PC-9 (cell line): ENCODE measurements at regions not wholly inside any gene's neighbourhood (a gene's known extent, or its start where the extent isn't known, plus 50 kb on each side); places are given as distances from the start of the nearest gene placed in this dataset.

Experiments
- BruUV-seq: library from RNA; stranded (reverse); fragments of 400-500 nt; replicated peaks from 2 replicates; lab custom pipeline; 2021; lab: Mats Ljungman, UMichigan
- CTCF ChIA-PET: fragments of 300-600 bp; sonication (Branson Sonifier 250); formaldehyde crosslinking; loops from one replicate; lab custom pipeline; 2022; ENCODE audit warnings: antibody characterized with exemption; lab: Charles Lee
- POLR2A ChIA-PET: fragments of 300-600 bp; sonication (Branson Sonifier 250); formaldehyde crosslinking; loops from one replicate; lab custom pipeline; 2022; ENCODE audit warnings: antibody characterized with exemption; ENCODE audit not compliant: unreplicated experiment; lab: Charles Lee
- DNase-seq, 2 experiments: peaks; one replicate each; pipeline versions ENCODE4 v3.0.0 to v3.0.0-alpha.2; 2015 to 2022; ENCODE audit warnings: mixed read lengths in 1 of 2
- H2AFZ ChIP-seq: fragments of 200-600 bp; sonication (generic); 2 replicates; pipeline ENCODE4 v1.8.1; 2017; ENCODE audit warnings: antibody characterized with exemption
- H3F3A ChIP-seq: fragments of 200-600 bp; sonication (generic); 2 replicates; pipeline ENCODE4 v1.8.1; 2017; ENCODE audit warnings: antibody characterized with exemption, mild to moderate bottlenecking, low read depth; ENCODE audit not compliant: insufficient read depth
- H3K27ac ChIP-seq: fragments of 200-600 bp; sonication (generic); 2 replicates; pipeline ENCODE4 v1.6.1; 2016; ENCODE audit warnings: mixed run types
- H3K27me3 ChIP-seq: fragments of 200-600 bp; sonication (generic); 2 replicates; pipeline ENCODE4 v1.6.1; 2016; ENCODE audit warnings: low read depth, mixed run types; ENCODE audit not compliant: insufficient read depth
- H3K36me3 ChIP-seq: fragments of 200-600 bp; sonication (generic); 2 replicates; pipeline ENCODE4 v1.6.1; 2016; ENCODE audit warnings: low read depth, mixed run types
- H3K4me1 ChIP-seq: fragments of 200-600 bp; sonication (generic); replicated peaks from 2 replicates; pipeline ENCODE4 v1.6.1; 2016; ENCODE audit warnings: mixed run types; ENCODE audit not compliant: insufficient read depth
- H3K4me2 ChIP-seq: fragments of 200-600 bp; sonication (generic); 2 replicates; pipeline ENCODE4 v1.6.1; 2017; ENCODE audit warnings: mixed run types
- H3K4me3 ChIP-seq: fragments of 200-600 bp; sonication (generic); 2 replicates; pipeline ENCODE4 v1.6.1; 2016; ENCODE audit warnings: mixed run types
- H3K79me2 ChIP-seq: fragments of 200-600 bp; sonication (generic); 2 replicates; pipeline ENCODE4 v1.6.1; 2017; ENCODE audit warnings: low read depth, mixed run types
- H3K9me2 ChIP-seq: fragments of 200-600 bp; sonication (generic); 2 replicates; pipeline ENCODE4 v1.8.1; 2017; ENCODE audit warnings: mild to moderate bottlenecking; ENCODE audit not compliant: insufficient read depth
- H3K9me3 ChIP-seq: fragments of 200-600 bp; sonication (generic); 2 replicates; pipeline ENCODE4 v1.8.1; 2016; ENCODE audit warnings: low read depth; ENCODE audit not compliant: insufficient read depth
- H4K20me1 ChIP-seq: fragments of 200-600 bp; sonication (generic); 2 replicates; pipeline ENCODE4 v1.8.1; 2017; ENCODE audit not compliant: insufficient read depth
- EZH2 ChIP-seq: fragments of 200-600 bp; sonication (generic); IDR thresholded peaks from 2 replicates; pipeline ENCODE4 v1.8.0; 2017; ENCODE audit warnings: antibody characterized with exemption, low read depth
- intact Hi-C: fragments of 100-400 bp; cut with micrococcal nuclease; formaldehyde crosslinking; loops from one replicate; pipeline ENCODE4 v1.10.0; 2022; ENCODE audit not compliant: unreplicated experiment
- TF ChIP-seq, protein P1 (sequence below): fragments of 200-600 bp; sonication (generic); conservative IDR thresholded peaks from 2 replicates; pipeline ENCODE4 v1.6.1; 2017; ENCODE audit warnings: mixed run types, antibody characterized with exemption, mild to moderate bottlenecking, moderate library complexity

DNA sequence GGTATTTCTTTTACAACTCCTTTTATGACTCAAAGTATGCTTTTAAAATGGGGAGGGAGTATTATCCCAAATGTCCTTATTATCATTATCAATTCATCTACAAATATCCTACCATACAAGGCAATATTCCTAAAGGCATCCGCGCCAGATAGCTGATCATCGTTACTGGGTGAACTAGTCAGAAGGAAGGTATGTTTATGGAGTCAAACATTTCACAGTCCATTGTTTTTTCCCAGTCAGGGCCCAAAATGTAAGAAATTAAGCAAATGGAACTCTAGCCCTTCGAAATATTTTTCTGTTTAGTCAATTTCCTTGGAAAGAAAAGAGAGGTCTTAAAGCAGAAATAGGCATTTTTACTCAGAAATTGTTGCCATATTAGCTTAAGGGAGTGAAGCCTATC, 188.5 kb upstream of the CCNG1 start:
- TF ChIP-seq EZH2: no peak
- TF ChIP-seq, protein P1, sequence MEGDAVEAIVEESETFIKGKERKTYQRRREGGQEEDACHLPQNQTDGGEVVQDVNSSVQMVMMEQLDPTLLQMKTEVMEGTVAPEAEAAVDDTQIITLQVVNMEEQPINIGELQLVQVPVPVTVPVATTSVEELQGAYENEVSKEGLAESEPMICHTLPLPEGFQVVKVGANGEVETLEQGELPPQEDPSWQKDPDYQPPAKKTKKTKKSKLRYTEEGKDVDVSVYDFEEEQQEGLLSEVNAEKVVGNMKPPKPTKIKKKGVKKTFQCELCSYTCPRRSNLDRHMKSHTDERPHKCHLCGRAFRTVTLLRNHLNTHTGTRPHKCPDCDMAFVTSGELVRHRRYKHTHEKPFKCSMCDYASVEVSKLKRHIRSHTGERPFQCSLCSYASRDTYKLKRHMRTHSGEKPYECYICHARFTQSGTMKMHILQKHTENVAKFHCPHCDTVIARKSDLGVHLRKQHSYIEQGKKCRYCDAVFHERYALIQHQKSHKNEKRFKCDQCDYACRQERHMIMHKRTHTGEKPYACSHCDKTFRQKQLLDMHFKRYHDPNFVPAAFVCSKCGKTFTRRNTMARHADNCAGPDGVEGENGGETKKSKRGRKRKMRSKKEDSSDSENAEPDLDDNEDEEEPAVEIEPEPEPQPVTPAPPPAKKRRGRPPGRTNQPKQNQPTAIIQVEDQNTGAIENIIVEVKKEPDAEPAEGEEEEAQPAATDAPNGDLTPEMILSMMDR: no peak
- Histone ChIP-seq H3K27ac (no peak overlapping the region), H3K27me3 (no peaks in the 10 kb centered on the region; the same call in 1 of the 2 replicates), H2AFZ (no peak overlapping the region), H3K9me3 (no peaks in the 10 kb centered on the region), H3K4me1 (no peaks in the 10 kb centered on the region), H3K9me2 (no peaks in the 10 kb centered on the region), H3K4me3 (no peak overlapping the region), H3K79me2 (no peaks in the 10 kb centered on the region), H3F3A (no peaks in the 10 kb centered on the region), H3K36me3 (no peaks in the 10 kb centered on the region), H3K4me2 (no peak overlapping the region), H4K20me1 (no peaks in the 10 kb centered on the region)
- BruUV-seq: no TSS peak
- POLR2A ChIA-PET: no interaction called here
- no peak for DNase-seq
- CTCF ChIA-PET: no interaction called here
- intact Hi-C loops: no loop called here

DNA sequence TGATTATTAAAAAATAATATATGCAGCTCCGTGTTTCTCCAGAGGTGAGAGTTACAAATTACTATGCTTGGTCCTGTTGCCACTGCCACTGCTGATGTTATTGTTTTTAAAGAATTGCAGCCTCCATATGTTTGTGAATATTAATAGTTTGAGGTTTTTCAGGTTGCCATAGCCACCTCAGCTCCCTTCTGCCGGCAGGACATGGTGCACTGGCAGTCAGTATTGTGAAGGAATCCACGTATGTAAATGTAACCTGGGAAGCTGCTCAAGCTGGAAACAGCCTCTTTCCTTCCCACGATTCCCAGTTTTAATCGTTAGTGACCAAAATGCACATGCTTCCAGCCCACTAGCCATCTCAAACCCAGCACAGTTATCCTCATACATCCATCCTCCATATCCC, 184.4 kb upstream of the CCNG1 start:
- no peak overlapping the region for H3K4me3 ChIP-seq
- H4K20me1 ChIP-seq: no peaks in the 10 kb centered on the region
- no peaks in the 10 kb centered on the region for H3F3A ChIP-seq
- H3K4me1 ChIP-seq: no peaks in the 10 kb centered on the region
- H3K79me2 ChIP-seq: no peaks in the 10 kb centered on the region
- ChIA-PET CTCF (no interaction called here), POLR2A (interaction anchor here (0.7 kb wide), 1 partner anchor 17 kb away, joined by 3 read pairs; no protein-coding TSS in a partner anchor)
- H3K9me2 ChIP-seq: no peaks in the 10 kb centered on the region
- no peaks in the 10 kb centered on the region for H3K9me3 ChIP-seq
- no peaks in the 10 kb centered on the region for H3K36me3 ChIP-seq
- intact Hi-C loops: no loop called here
- H3K27me3 ChIP-seq: no peaks in the 10 kb centered on the region; the same call in 1 of the 2 replicates
- TF ChIP-seq EZH2: no peak
- TF ChIP-seq, protein P1: no peak
- BruUV-seq: no TSS peak
- no peak overlapping the region for H2AFZ ChIP-seq
- H3K27ac ChIP-seq: no peak overlapping the region
- H3K4me2 ChIP-seq: no peak overlapping the region
- no peak for DNase-seq

DNA sequence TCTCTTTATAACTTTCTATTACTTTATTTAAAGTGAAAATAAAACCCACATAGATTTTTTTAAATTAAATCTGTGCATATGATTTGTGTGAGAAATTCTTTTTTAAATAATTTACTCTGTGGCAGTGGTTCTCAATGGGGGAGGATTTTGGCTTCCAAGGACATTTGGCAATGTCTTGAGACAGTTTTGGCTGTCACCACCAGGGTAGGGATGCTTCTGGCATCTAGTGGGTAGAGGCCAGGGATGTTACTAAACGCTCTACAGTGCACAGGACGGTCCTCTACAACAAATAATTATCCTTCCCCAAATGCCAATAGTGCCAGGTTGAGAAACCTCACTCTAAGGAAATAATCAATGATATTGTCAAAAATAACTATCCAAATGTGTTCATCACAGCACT, 177.9 kb upstream of the CCNG1 start:
- ChIA-PET POLR2A (no interaction called here), CTCF (no interaction called here)
- no TSS peak for BruUV-seq
- H3K9me2 ChIP-seq: no peaks in the 10 kb centered on the region
- DNase-seq: no peak
- no peaks in the 10 kb centered on the region for H3K36me3 ChIP-seq
- no peak overlapping the region for H3K4me3 ChIP-seq
- H4K20me1 ChIP-seq: no peaks in the 10 kb centered on the region
- H3K4me1 ChIP-seq: no peaks in the 10 kb centered on the region
- no peaks in the 10 kb centered on the region for H3F3A ChIP-seq
- H3K4me2 ChIP-seq: no peak overlapping the region
- H2AFZ ChIP-seq: no peak overlapping the region
- no peaks in the 10 kb centered on the region for H3K27me3 ChIP-seq
- H3K9me3 ChIP-seq: no peaks in the 10 kb centered on the region
- TF ChIP-seq, protein P1: no peak
- no peak for TF ChIP-seq EZH2
- H3K27ac ChIP-seq: no peak overlapping the region
- H3K79me2 ChIP-seq: no peaks in the 10 kb centered on the region
- intact Hi-C loops: no loop called here
